ENCODE measurements at regions not wholly inside any gene's neighbourhood (a gene's known extent, or its start where the extent isn't known, plus 50 kb on each side); places are given as distances from the start of the nearest gene placed in this dataset.

DNA sequence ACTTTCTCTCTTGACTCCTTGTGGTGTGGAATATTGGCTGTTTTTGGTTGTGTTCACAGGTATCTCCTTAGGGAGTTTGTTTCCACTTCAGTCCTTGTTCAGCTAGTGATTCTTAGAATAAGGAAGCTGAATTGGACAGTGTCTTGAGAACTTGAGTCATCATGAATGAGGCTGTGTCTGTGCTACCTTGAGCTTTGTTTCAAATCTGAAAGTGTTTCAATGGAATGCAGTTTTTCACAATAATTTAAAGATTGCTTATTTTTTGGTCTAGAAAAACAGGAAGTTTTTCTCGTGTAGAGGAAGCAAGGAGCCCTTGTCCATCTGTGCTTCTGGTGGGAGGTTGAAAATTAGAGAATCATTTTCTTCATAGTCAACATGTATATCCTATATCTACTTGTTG, 76.5 kb downstream of the ZNF518B start:
- TF ChIP-seq, protein P1, sequence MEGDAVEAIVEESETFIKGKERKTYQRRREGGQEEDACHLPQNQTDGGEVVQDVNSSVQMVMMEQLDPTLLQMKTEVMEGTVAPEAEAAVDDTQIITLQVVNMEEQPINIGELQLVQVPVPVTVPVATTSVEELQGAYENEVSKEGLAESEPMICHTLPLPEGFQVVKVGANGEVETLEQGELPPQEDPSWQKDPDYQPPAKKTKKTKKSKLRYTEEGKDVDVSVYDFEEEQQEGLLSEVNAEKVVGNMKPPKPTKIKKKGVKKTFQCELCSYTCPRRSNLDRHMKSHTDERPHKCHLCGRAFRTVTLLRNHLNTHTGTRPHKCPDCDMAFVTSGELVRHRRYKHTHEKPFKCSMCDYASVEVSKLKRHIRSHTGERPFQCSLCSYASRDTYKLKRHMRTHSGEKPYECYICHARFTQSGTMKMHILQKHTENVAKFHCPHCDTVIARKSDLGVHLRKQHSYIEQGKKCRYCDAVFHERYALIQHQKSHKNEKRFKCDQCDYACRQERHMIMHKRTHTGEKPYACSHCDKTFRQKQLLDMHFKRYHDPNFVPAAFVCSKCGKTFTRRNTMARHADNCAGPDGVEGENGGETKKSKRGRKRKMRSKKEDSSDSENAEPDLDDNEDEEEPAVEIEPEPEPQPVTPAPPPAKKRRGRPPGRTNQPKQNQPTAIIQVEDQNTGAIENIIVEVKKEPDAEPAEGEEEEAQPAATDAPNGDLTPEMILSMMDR (IDR thresholded peaks at IDR 0.05): no peak
- no peak for TF ChIP-seq EP300 (IDR thresholded peaks at IDR 0.05; ENCODE audit: low read depth)

All from transverse colon (tissue), 3 donors.